ENCODE measurements at regions not wholly inside any gene's neighbourhood (a gene's known extent, or its start where the extent isn't known, plus 50 kb on each side); places are given as distances from the start of the nearest gene placed in this dataset.

GRCh38 chr4:162945713-162946112, 221.0 kb downstream of the NAF1 start:
- TF ChIP-seq CTCF (IDR thresholded peaks at IDR 0.05 in 2 of 3, conservative IDR thresholded peaks at IDR 0.05 in 1 of 3; ENCODE audit: control insufficient read depth in 2 of 3, extremely low read depth in 1 of 3, insufficient read depth in 1 of 3, low read depth in 3 of 3, low read length in 3 of 3) (no peak), NRF1 (conservative IDR thresholded peaks at IDR 0.05; ENCODE audit: low read depth, low read length) (no peak), CHD4 (IDR thresholded peaks at IDR 0.05) (no peak), YBX1 (IDR thresholded peaks at IDR 0.05) (no peak)

Measured in GM12878 (cell line).